Smooth muscle cell (in vitro differentiated cells): ENCODE measurements at regions not wholly inside any gene's neighbourhood (a gene's known extent, or its start where the extent isn't known, plus 50 kb on each side); places are given as distances from the start of the nearest gene placed in this dataset.
"Not testable (repeated sequence)": the region's sequence is repeated elsewhere in the genome, so short reads cannot be mapped to it uniquely, and the experiment has no call there.

Experiments
- DNase-seq: peaks from one replicate; lab custom pipeline; 2025; ENCODE audit not compliant: unreplicated experiment; lab: John Stamatoyannopoulos, UW
- H2AFZ ChIP-seq: fragments of 200-600 bp; sonication (generic); 2 replicates; pipeline ENCODE4 v1.6.0; 2016; ENCODE audit warnings: antibody characterized with exemption, low read depth, mild to moderate bottlenecking
- H3F3A ChIP-seq: fragments of 200-600 bp; sonication (generic); 2 replicates; pipeline ENCODE4 v1.6.0; 2017; ENCODE audit warnings: antibody characterized with exemption, low read depth
- H3K27ac ChIP-seq: fragments of 200-600 bp; sonication (generic); 2 replicates; pipeline ENCODE4 v1.5.1; 2016; ENCODE audit warnings: low read depth, mild to moderate bottlenecking
- H3K27me3 ChIP-seq: fragments of 200-600 bp; sonication (generic); 2 replicates; pipeline ENCODE4 v1.6.1; 2016; ENCODE audit warnings: low read depth, mild to moderate bottlenecking
- H3K36me3 ChIP-seq: fragments of 200-600 bp; sonication (generic); 2 replicates; pipeline ENCODE4 v1.5.1; 2016; ENCODE audit warnings: low read depth
- H3K4me1 ChIP-seq: fragments of 200-600 bp; sonication (generic); 2 replicates; pipeline ENCODE4 v1.5.1; 2016; ENCODE audit warnings: low read depth
- H3K4me2 ChIP-seq: fragments of 200-600 bp; sonication (generic); 2 replicates; pipeline ENCODE4 v1.6.0; 2016; ENCODE audit warnings: mild to moderate bottlenecking
- H3K4me3 ChIP-seq: fragments of 200-600 bp; sonication (generic); 2 replicates; pipeline ENCODE4 v1.5.1; 2016; ENCODE audit warnings: mild to moderate bottlenecking
- H3K79me2 ChIP-seq: fragments of 200-600 bp; sonication (generic); 2 replicates; pipeline ENCODE4 v1.6.0; 2016; ENCODE audit warnings: low read depth, mild to moderate bottlenecking
- H3K9ac ChIP-seq: fragments of 200-600 bp; sonication (generic); 2 replicates; pipeline ENCODE4 v1.6.0; 2016; ENCODE audit warnings: low read depth
- H3K9me3 ChIP-seq: fragments of 200-600 bp; sonication (generic); replicated peaks from 2 replicates; pipeline ENCODE4 v1.5.1; 2016; ENCODE audit warnings: low read depth
- H4K20me1 ChIP-seq: fragments of 200-600 bp; sonication (generic); 2 replicates; pipeline ENCODE4 v1.6.0; 2016; ENCODE audit warnings: low read depth
- CTCF ChIP-seq: fragments of 200-600 bp; sonication (generic); IDR thresholded peaks from 2 replicates; pipeline ENCODE4 v1.5.1; 2017; ENCODE audit warnings: borderline replicate concordance, mild to moderate bottlenecking, antibody characterized with exemption; ENCODE audit not compliant: insufficient read depth, poor library complexity, severe bottlenecking
- WGBS: methylation state at CpG from one replicate; pipeline ENCODE4 v1.1.7; 2016; ENCODE audit warnings: low lambda C conversion rate; 5-methylcytosine and 5-hydroxymethylcytosine counted together

- H3K27me3 ChIP-seq: no peaks in the 10 kb centered on the region
- H3K4me2 ChIP-seq: no peak overlapping the region
- no peak overlapping the region for H3K4me3 ChIP-seq
- no peaks in the 10 kb centered on the region for H3K4me1 ChIP-seq
- TF ChIP-seq CTCF: no peak
- no peaks in the 10 kb centered on the region for H3K9me3 ChIP-seq
- WGBS: 53% methylated on average over 4 of the region's 4 CpGs
- H3K9ac ChIP-seq: no peak overlapping the region
- no peaks in the 10 kb centered on the region for H4K20me1 ChIP-seq
- no peak for DNase-seq
- no peak overlapping the region for H2AFZ ChIP-seq
- no peaks in the 10 kb centered on the region for H3K36me3 ChIP-seq
- H3K79me2 ChIP-seq: no peaks in the 10 kb centered on the region
- H3F3A ChIP-seq: no peaks in the 10 kb centered on the region
- no peak overlapping the region for H3K27ac ChIP-seq
These were observed 137.2 kb upstream of the PGRMC2 start for GRCh38 chr4:128424527-128425497.

GRCh38 chr4:128422296-128422695, 134.7 kb upstream of the PGRMC2 start:
- not testable (repeated sequence) for DNase-seq, H3F3A ChIP-seq, H3K4me3 ChIP-seq, H3K79me2 ChIP-seq, H3K4me2 ChIP-seq, H3K9ac ChIP-seq, H4K20me1 ChIP-seq, H3K4me1 ChIP-seq, H3K27ac ChIP-seq, H3K9me3 ChIP-seq, H2AFZ ChIP-seq, H3K27me3 ChIP-seq, H3K36me3 ChIP-seq
- 88% methylated on average over 5 of the region's 5 CpGs for WGBS

- Histone ChIP-seq H4K20me1 (no peaks in the 10 kb centered on the region), H3F3A (no peaks in the 10 kb centered on the region), H3K4me3 (no peak overlapping the region), H3K79me2 (no peaks in the 10 kb centered on the region), H2AFZ (peak overlapping the region; percentile 71), H3K9ac (no peak overlapping the region), H3K4me2 (no peak overlapping the region), H3K36me3 (no peaks in the 10 kb centered on the region), H3K27me3 (no peaks in the 10 kb centered on the region), H3K27ac (no peak overlapping the region), H3K4me1 (no peaks in the 10 kb centered on the region), H3K9me3 (no peaks in the 10 kb centered on the region)
- DNase-seq: no peak
- WGBS: 33% methylated on average over 3 of the region's 3 CpGs
- no peak for TF ChIP-seq CTCF
These were observed 129.3 kb upstream of the PGRMC2 start for GRCh38 chr4:128416921-128417320.

GRCh38 chr4:128410037-128410436, 122.4 kb upstream of the PGRMC2 start:
- Histone ChIP-seq H3K9me3 (no peaks in the 10 kb centered on the region), H3K79me2 (no peaks in the 10 kb centered on the region), H3K4me2 (no peak overlapping the region), H3F3A (no peaks in the 10 kb centered on the region), H4K20me1 (no peaks in the 10 kb centered on the region), H3K9ac (no peak overlapping the region), H3K4me1 (no peaks in the 10 kb centered on the region), H3K4me3 (no peak overlapping the region), H3K36me3 (no peaks in the 10 kb centered on the region), H2AFZ (no peak overlapping the region), H3K27ac (no peak overlapping the region), H3K27me3 (no peaks in the 10 kb centered on the region)
- TF ChIP-seq CTCF: no peak
- DNase-seq: no peak
- 94% methylated on average over 5 of the region's 5 CpGs for WGBS
